IPS-NIHi11 (cell line): ENCODE measurements at regions not wholly inside any gene's neighbourhood (a gene's known extent, or its start where the extent isn't known, plus 50 kb on each side); places are given as distances from the start of the nearest gene placed in this dataset.
"Not testable (repeated sequence)": the region's sequence is repeated elsewhere in the genome, so short reads cannot be mapped to it uniquely, and the experiment has no call there.

Experiments
- DNase-seq: peaks from one replicate; pipeline ENCODE4 v3.0.0; 2012; ENCODE audit warnings: mixed read lengths, low spot score

- no peak for DNase-seq
Measured at GRCh38 chr14:106201376-106201775, 675.0 kb downstream of the TMEM121 start.

GRCh38 chr14:106203438-106203837 lies 677.1 kb downstream of the TMEM121 start:
- DNase-seq: no peak

GRCh38 chr14:106204063-106204462 lies 677.7 kb downstream of the TMEM121 start:
- DNase-seq: no peak

- DNase-seq: no peak
Measured at GRCh38 chr14:106207316-106207715, 680.9 kb downstream of the TMEM121 start.

GRCh38 chr14:106208794-106209193 lies 682.4 kb downstream of the TMEM121 start:
- DNase-seq: no peak

- DNase-seq: no peak
Measured at GRCh38 chr14:106209755-106210154, 683.4 kb downstream of the TMEM121 start.

DNA sequence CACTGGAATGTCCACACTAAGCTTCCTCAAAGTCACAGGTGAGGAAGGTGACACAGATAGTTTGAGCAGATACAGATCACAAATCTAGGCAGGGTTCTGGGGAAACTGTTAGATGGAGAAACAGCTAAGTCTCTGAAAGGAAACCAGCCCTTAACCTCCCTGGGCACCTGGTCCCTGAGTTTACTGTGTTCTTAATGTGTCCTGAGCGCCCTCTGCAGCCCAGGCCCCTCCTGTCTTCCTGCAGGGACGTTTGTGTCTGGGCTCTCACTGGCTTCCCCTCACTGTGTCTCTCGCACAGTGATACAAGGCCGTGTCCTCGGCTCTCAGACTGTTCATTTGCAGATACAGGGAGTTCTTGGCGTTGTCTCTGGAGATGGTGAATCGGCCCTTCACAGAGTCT lies 684.3 kb downstream of the TMEM121 start:
- no peak for DNase-seq

GRCh38 chr14:106211334-106211900 lies 685.0 kb downstream of the TMEM121 start:
- DNase-seq: no peak

DNA sequence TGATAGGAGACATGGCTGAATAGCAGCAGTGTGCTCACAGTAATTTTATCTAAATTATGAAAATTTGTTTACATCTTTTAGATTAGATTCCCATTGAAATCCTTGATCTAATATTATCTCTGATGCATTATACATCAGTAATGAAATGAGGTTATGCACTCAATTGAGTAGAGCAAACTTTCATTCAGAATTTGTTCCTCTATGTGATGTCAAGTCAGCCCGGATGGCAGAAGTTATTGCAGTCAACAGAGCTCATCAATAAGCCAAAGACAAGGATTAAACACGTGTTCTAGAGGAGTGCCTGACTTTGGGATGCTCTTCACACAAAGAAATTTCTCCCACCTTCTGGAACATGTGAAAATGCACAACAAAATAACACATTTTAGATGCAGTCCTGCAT lies 688.8 kb downstream of the TMEM121 start:
- no peak for DNase-seq

DNA sequence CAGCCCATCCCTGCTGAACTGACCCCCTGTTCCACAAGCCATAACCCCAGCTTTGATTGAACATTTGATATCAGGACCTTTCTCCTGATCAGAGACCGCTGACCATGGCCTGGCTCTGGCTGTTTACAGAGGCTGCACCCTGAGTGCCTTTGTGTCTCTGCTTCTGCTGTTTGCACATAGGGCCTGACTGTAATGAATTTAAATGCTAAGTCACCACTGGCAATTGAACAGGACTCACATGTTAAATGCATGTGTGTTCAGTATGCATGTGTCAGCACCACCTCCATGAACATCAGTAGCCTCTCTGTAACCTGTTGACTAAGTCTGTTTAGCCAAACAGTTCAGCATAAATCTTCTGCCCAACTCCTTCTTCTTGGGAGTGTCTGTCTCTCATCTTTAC lies 690.3 kb downstream of the TMEM121 start:
- DNase-seq: no peak

- DNase-seq: no peak
Measured at GRCh38 chr14:106218174-106218573, 691.8 kb downstream of the TMEM121 start.

DNA sequence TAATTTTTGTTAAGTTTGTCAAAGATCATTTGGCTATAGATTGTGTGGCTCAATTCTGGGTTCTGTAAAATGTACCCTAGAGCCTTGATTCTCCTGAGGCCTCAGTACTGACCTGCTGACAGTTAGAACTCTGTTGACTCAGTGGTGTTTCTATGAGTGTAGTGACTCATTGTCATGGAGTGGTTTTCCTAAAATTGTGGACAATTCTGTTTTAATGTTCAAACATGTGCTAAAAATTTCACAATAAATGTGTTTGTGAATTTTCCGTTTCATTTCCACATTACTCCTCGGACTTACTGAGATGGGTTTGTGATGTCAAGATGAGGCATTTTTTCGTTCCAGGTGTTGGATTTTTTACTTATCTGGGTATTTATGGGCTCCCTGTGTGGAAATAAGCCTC lies 695.9 kb downstream of the TMEM121 start:
- DNase-seq: no peak

- no peak for DNase-seq
Measured at GRCh38 chr14:106222731-106223130, 696.3 kb downstream of the TMEM121 start.

DNA sequence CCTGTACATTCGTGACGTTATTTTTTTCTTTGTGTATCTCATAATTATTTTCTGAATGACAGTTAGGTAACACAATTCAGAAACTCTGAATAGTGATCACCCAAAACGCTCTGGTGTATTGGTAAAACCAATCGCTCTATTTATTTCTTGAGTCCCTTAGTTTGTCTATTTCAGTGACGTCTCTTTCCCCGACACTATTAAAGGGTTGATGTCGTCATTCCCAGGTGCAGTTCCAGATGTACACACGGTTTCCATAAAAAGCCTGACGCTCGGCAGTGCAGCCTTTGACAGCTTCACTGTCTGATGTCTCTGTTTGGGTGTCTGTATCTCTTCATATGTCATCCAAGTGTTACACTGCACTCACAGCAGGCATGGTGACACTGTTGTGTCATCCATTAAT lies 701.4 kb downstream of the TMEM121 start:
- DNase-seq: no peak

- DNase-seq: no peak
Measured at GRCh38 chr14:106228541-106229158, 702.3 kb downstream of the TMEM121 start.

GRCh38 chr14:106230071-106230470 lies 703.7 kb downstream of the TMEM121 start:
- DNase-seq: no peak

GRCh38 chr14:106233191-106233590 lies 706.8 kb downstream of the TMEM121 start:
- not testable (repeated sequence) for DNase-seq

DNA sequence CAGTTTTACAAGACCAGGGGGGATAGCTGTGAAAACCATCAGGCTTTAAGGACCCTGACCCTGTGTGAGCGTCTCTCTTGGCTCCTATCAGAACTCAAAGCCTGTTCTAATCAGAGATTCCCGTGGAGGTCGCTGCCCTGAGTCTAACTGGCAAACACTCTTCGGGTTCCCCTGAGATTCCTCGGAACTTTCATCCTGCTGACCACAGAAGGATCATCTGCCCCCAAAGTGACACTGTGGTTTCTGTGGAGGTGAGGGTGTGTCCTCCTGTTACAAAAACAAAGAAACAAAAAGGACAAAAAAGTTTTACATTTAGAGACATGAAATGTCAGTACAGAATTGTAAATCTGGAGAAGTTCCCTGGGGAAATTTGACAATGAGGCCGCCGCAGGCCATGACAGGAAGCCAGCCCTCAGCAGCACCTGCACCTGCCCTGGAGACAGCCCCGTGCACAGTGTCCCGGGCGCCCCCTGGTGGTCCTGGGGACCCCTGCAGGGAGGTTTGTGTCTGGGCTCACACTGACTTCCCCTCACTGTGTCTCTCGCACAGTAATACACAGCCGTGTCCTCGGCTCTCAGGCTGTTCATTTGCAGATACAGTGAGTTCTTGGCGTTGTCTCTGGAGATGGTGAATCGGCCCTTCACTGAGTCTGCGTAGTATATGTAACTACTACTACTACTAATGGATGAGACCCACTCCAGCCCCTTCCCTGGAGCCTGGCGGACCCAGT lies 708.3 kb downstream of the TMEM121 start:
- DNase-seq: not testable (repeated sequence)

DNA sequence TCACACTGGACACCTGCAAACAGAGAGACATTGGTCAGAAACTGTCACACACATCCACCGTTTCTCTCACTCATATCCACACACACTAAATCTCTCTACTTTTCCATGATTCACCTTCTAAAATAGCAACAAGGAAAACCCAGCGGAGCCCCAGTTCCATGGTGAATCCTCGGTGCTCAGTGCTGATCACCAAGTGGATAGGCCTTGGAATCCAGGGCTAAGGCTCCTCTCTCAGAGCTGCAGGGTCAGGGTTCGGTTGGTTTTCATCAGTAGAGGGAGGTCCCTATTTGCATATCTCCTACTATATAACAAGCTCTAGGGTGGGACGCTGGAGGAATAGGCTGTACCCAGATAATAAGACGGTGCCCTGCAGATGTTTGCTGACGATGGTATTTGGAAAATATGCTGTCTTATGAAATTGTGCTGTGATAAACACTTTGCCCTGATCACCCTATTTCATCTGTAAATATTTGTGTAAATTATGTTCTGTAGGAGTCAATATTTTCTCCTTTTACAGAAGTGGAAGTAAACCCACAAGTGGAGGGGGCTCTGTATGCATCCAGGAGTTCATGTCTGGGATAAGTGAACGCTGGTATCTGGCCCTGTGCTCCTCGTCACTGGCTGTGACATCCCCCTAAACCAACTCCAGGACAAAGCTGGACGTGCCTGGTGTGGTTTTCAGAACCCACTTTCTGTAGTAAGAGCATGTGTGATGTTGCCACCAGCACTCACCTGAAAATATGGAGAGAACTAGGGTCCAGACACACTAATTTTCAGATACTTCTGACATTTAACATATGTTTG lies 709.2 kb downstream of the TMEM121 start:
- DNase-seq: no peak

DNA sequence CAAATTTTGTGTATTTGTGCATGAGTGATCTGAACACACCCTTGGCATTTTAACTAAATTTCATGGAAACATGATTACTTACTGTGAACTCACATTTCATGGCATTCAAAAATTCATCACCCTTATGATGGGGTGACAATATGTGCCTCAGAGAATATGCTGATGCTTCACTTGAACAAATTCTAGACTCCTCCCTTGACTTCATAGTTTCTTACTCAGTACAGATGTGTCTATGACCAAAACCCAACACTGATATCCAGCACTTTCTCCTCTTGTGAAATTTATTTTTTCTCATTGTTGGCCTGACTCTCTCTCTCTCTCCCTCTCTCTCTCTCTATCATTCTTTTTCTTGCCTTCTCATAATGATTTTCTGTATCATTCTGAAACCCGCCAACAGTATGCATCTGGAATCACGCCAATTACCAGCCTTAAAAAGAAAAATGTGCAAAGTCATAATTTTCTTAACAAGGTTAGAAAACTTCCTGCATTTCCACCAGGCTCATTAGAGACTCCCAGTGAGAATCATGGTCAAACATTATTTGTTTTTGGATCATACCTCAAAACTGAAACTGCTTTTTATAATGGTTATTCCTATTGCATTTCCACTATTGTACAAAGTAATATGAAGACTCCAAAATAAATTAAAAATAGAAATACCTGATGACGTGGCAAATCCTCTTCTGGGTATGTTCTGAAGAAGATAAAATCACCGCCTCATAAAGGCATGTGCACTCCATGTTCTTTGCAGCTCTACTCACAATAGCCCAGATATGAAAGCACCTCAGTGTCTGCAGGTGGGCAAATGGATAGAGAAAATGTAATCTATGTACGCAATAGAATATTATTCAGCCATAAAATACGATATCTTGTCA lies 722.2 kb downstream of the TMEM121 start:
- DNase-seq: no peak

DNA sequence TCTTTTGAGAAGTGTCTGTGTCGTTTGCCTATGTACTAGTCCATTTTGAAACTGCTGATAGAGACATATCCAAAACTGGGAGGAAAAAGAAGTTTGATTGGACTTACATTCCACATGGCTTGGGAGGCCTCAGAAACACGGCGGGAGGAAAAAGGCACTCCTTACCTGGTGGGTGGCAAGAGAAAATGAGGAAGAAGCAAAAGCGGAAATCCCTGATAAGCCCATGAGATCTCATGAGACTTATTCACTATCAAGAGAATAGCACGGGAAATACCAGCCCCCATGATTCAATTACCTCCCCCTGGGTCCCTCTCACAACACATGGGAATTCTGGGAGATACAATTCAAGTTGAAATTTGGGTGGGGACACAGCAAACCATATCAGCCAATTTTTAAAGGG lies 727.6 kb downstream of the TMEM121 start:
- DNase-seq: not testable (repeated sequence)

GRCh38 chr14:106257569-106257994 lies 731.2 kb downstream of the TMEM121 start:
- DNase-seq: peak; percentile 12
